NB4 (cell line): ENCODE measurements at regions not wholly inside any gene's neighbourhood (a gene's known extent, or its start where the extent isn't known, plus 50 kb on each side); places are given as distances from the start of the nearest gene placed in this dataset.

Experiments
- DNase-seq: peaks from one replicate; pipeline ENCODE4 v3.0.0; 2010; ENCODE audit warnings: low read depth
- H3K4me3 ChIP-seq: one replicate; pipeline ENCODE4 v1.5.1; 2011; ENCODE audit warnings: mild to moderate bottlenecking, low read depth, low read length, moderate library complexity
- MYC ChIP-seq: IDR thresholded peaks from 2 replicates; pipeline ENCODE4 v1.6.1; 2011; ENCODE audit warnings: low read depth, low read length
- POLR2A ChIP-seq: IDR thresholded peaks from 2 replicates; pipeline ENCODE4 v1.6.1; 2011; ENCODE audit warnings: mild to moderate bottlenecking; ENCODE audit not compliant: insufficient read length; ENCODE audit errors: extremely low read depth
- TF ChIP-seq, protein P1 (sequence below): IDR thresholded peaks from 2 replicates; pipeline ENCODE4 v1.6.1; 2011; ENCODE audit warnings: low read depth, low read length
- TF ChIP-seq, protein P2 (sequence below): IDR thresholded peaks from one replicate; pipeline ENCODE4 v1.5.1; 2012; ENCODE audit warnings: low read depth, low read length

DNA sequence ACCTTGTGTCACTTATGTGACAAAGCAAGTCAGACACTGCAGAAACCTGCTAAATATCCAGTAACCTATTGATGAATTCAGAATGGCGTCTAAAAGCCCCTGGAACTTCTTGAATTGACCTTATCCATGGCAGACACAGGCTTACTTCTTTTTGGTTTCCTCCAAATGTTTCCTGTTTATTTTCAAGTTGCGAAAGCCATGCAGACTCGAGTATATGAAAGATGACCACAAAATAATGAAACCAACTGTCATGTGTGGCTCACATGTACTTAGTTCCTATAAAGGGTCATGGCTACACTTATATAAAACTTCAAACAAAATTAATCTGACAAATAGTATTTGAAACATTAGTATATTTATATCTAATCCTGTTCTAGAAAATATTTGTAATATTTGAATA lies 113.1 kb upstream of the FNDC3A start:
- TF ChIP-seq MYC: peak; percentile 93
- TF ChIP-seq, protein P1, sequence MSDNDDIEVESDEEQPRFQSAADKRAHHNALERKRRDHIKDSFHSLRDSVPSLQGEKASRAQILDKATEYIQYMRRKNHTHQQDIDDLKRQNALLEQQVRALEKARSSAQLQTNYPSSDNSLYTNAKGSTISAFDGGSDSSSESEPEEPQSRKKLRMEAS: peak; percentile 88
- TF ChIP-seq POLR2A: no peak
- TF ChIP-seq, protein P2, sequence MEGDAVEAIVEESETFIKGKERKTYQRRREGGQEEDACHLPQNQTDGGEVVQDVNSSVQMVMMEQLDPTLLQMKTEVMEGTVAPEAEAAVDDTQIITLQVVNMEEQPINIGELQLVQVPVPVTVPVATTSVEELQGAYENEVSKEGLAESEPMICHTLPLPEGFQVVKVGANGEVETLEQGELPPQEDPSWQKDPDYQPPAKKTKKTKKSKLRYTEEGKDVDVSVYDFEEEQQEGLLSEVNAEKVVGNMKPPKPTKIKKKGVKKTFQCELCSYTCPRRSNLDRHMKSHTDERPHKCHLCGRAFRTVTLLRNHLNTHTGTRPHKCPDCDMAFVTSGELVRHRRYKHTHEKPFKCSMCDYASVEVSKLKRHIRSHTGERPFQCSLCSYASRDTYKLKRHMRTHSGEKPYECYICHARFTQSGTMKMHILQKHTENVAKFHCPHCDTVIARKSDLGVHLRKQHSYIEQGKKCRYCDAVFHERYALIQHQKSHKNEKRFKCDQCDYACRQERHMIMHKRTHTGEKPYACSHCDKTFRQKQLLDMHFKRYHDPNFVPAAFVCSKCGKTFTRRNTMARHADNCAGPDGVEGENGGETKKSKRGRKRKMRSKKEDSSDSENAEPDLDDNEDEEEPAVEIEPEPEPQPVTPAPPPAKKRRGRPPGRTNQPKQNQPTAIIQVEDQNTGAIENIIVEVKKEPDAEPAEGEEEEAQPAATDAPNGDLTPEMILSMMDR: no peak
- DNase-seq: peak; percentile 92
- no peak overlapping the region for H3K4me3 ChIP-seq

DNA sequence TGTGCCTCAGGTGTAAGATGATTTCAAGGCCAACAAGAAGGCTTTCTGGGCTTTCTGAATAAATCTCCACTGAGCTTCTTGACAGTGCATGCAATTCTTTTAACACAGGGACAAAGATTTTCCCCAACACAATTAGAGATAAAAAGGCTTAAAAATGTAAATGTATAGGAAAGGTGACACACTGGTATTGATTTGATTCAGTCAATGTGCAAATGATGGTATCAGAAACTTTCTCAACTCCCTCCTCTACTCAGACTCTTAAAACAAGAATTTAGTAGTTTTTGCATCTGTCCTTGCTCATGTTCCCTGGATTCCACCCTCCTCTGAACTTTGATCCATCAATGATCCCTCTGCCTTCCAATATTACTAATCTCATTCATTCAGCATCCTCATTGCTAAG lies 111.6 kb upstream of the FNDC3A start:
- no peak for DNase-seq
- H3K4me3 ChIP-seq: no peak overlapping the region
- TF ChIP-seq MYC (no peak), POLR2A (no peak)
- TF ChIP-seq, protein P1: no peak
- TF ChIP-seq, protein P2: no peak

DNA sequence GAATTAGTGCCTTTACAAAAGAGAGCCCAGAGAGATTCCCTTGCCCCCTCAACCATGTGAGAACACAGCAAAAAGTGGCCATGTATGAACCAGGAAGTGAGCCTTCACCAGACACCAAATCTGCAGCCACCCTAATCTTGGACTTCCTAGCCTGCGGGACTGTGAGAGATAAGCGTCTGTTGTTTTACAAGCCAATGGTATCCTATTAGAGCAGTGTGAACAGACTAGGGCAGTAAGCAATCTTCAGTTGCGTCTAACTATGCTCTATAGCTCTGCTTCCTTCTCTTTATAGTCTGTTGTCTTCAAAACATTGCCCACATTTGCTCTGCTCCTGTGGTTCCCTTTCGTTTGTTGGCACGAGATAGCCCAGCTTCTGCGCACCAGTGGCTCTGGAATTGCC lies 109.5 kb upstream of the FNDC3A start:
- TF ChIP-seq POLR2A (no peak), MYC (no peak)
- TF ChIP-seq, protein P1: no peak
- TF ChIP-seq, protein P2: no peak
- no peak overlapping the region for H3K4me3 ChIP-seq
- DNase-seq: no peak

DNA sequence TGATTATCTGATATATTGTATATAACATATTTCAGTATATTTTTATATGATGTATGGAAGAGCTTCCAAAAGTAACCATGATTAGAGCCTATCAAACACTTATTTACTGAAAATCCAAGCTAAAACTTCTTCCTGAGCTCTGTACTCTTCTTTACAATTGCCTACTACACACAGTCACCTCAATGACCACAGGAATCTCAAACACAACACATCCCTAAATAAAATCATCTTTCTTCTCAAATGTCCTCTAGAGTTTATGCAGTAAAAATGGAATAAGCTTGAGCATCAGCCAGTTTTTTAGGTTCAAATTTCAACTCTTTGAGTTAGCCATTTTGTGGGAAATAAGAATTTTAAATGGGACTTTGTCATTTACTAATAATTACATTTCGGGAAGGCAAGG lies 102.6 kb upstream of the FNDC3A start:
- no peak overlapping the region for H3K4me3 ChIP-seq
- DNase-seq: no peak
- TF ChIP-seq, protein P2: no peak
- TF ChIP-seq POLR2A (no peak), MYC (no peak)
- TF ChIP-seq, protein P1: no peak

DNA sequence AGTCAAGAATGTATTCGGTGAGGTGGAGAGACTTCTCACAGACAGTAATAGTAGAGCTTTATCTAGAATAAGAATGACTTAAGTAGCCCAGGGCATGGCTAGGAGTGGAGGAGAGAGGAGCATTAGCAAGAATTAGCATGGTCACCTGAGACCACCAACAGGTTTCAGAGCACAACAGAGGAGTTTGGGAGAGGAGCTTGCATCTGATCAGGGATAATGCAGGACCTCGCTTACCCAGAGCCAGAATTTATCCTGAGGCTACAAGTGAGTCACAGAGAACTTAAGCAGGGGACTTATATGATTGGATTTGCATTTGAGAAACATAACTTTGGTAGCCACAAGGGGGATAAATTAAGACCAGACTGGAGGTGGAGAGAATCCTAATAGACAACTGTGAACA lies 102.1 kb upstream of the FNDC3A start:
- TF ChIP-seq, protein P2: no peak
- no peak for TF ChIP-seq MYC
- TF ChIP-seq POLR2A: no peak
- TF ChIP-seq, protein P1: no peak
- no peak overlapping the region for H3K4me3 ChIP-seq
- no peak for DNase-seq

DNA sequence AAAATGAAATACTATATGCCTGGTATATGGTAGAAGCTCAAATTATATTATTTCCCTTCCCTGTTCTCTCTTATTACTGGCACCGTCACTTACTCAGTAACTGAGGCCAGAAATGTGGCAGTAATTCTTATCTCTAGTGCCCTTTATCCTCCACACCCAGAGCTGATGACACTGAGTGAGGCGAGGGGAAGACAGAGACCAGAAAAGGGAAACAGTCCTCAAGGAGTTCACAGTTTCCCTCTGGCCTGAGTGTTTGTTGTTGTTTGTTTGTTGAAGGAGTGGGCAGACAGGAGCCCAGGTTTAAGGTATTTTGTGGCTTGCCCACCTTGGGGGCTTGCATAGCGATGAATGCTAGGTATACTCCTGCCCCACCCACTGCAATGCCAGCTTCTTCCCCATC lies 101.5 kb upstream of the FNDC3A start:
- no peak for DNase-seq
- TF ChIP-seq, protein P2: no peak
- TF ChIP-seq, protein P1: no peak
- TF ChIP-seq POLR2A (no peak), MYC (no peak)
- H3K4me3 ChIP-seq: no peak overlapping the region
